HCT116 (cell line): ENCODE measurements at regions not wholly inside any gene's neighbourhood (a gene's known extent, or its start where the extent isn't known, plus 50 kb on each side); places are given as distances from the start of the nearest gene placed in this dataset.

Experiments
- ATAC-seq: fragments of 200-7000 bp; cut with Tn5 transposase; 2 replicates; pipeline ENCODE4 v1.9.1; 2020; ENCODE audit warnings: mild to moderate bottlenecking, moderate library complexity
- BruUV-seq: library from RNA; stranded (reverse); fragments of 400-500 nt; replicated peaks from 2 replicates; lab custom pipeline; 2021; lab: Mats Ljungman, UMichigan
- CTCF ChIA-PET: fragments of 300-600 bp; sonication (Branson Sonifier 250); formaldehyde crosslinking; loops from one replicate; lab custom pipeline; 2021; ENCODE audit warnings: antibody characterized with exemption; lab: Charles Lee
- POLR2A ChIA-PET: fragments of 300-600, 350-600 bp; sonication (Branson Sonifier 250); formaldehyde crosslinking; loops from one replicate; lab custom pipeline; 2021; ENCODE audit warnings: antibody characterized with exemption; lab: Charles Lee
- RAD21 ChIA-PET, 2 experiments: fragments of 300-600 bp; sonication (Branson Sonifier 250); formaldehyde crosslinking; loops; one replicate each; lab custom pipeline; 2023; ENCODE audit warnings: low total read pairs in 2 of 2; ENCODE audit not compliant: uncharacterized antibody in 2 of 2, unreplicated experiment in 2 of 2, low non-redundant PET in 1 of 2; lab: Charles Lee
- DNase-seq: peaks from one replicate; pipeline ENCODE4 v3.0.0-alpha.2; 2010; ENCODE audit warnings: low read depth, low spot score
- H2AFZ ChIP-seq: fragments of 200-600 bp; shearing (Covaris generic), sonication (generic); 2 replicates; pipeline ENCODE4 v1.6.1; 2017; ENCODE audit warnings: low read depth, mixed run types, mixed read lengths, antibody characterized with exemption, low read length; ENCODE audit not compliant: poor library complexity, severe bottlenecking
- H3K27ac ChIP-seq: 2 replicates; pipeline ENCODE4 v1.5.1; 2012; ENCODE audit warnings: low read depth, low read length
- H3K27me3 ChIP-seq: fragments of 200-600 bp; sonication (generic); 2 replicates; pipeline ENCODE4 v1.6.1; 2016; ENCODE audit warnings: mixed run types, low read length, mixed read lengths; ENCODE audit not compliant: insufficient read depth
- H3K36me3 ChIP-seq, 2 experiments: fragments of 200-500 bp in 1 of 2; fragments of 200-600 bp in 1 of 2; sonication (Bioruptor generic) in 1 of 2; sonication (generic) in 1 of 2; 2 replicates each; pipeline versions ENCODE4 v1.5.1 to v1.6.1; 2014 to 2016; ENCODE audit warnings: low read length in 2 of 2, inconsistent platforms in 1 of 2, mixed read lengths in 1 of 2, mixed run types in 1 of 2; ENCODE audit not compliant: insufficient read depth in 2 of 2, control insufficient read depth in 1 of 2
- H3K4me1 ChIP-seq, 2 experiments: fragments of 200-600 bp in 1 of 2; sonication (generic) in 1 of 2; 2 replicates each; pipeline versions ENCODE4 v1.5.1 to v1.6.1; 2012 to 2017; ENCODE audit warnings: low read length in 2 of 2, inconsistent platforms in 1 of 2, mild to moderate bottlenecking in 1 of 2, mixed read lengths in 1 of 2, mixed run types in 1 of 2, moderate library complexity in 1 of 2; ENCODE audit not compliant: insufficient read depth in 2 of 2, control insufficient read depth in 1 of 2
- H3K4me2 ChIP-seq: fragments of 200-600 bp; sonication (generic); 2 replicates; pipeline ENCODE4 v1.6.1; 2017; ENCODE audit warnings: mixed run types, low read length, mixed read lengths
- H3K4me3 ChIP-seq, 2 experiments: fragments of 200-600 bp in 1 of 2; sonication (generic) in 1 of 2; replicated peaks in 1 of 2; 2 replicates each; pipeline ENCODE4 v1.5.1; 2011 to 2016; ENCODE audit warnings: low read length in 2 of 2, control low read depth in 1 of 2, low read depth in 1 of 2, mild to moderate bottlenecking in 1 of 2, mixed read lengths in 1 of 2, mixed run types in 1 of 2
- H3K79me2 ChIP-seq: fragments of 200-600 bp; sonication (generic); 2 replicates; pipeline ENCODE4 v1.6.1; 2017; ENCODE audit warnings: mild to moderate bottlenecking, mixed run types, low read length, moderate library complexity, mixed read lengths; ENCODE audit not compliant: insufficient read depth
- H3K9ac ChIP-seq: fragments of 200-600 bp; sonication (generic); 2 replicates; pipeline ENCODE4 v1.6.1; 2016; ENCODE audit warnings: low read length, mixed read lengths
- H3K9me2 ChIP-seq: fragments of 200-600 bp; sonication (generic), shearing (Covaris generic); 2 replicates; pipeline ENCODE4 v1.6.1; 2017; ENCODE audit warnings: mixed run types, mild to moderate bottlenecking, moderate library complexity; ENCODE audit not compliant: insufficient read depth
- H3K9me3 ChIP-seq, 2 experiments: fragments of 200-500 bp in 1 of 2; fragments of 200-600 bp in 1 of 2; sonication (Bioruptor generic) in 1 of 2; sonication (generic) in 1 of 2; 2 replicates each; pipeline ENCODE4 v1.6.1; 2014 to 2017; ENCODE audit warnings: low read length in 2 of 2, mixed read lengths in 2 of 2, inconsistent platforms in 1 of 2, low read depth in 1 of 2, mild to moderate bottlenecking in 1 of 2, mixed run types in 1 of 2, moderate library complexity in 1 of 2; ENCODE audit not compliant: control insufficient read depth in 1 of 2, insufficient read depth in 1 of 2
- H4K20me1 ChIP-seq: fragments of 200-600 bp; sonication (generic), shearing (Covaris generic); 2 replicates; pipeline ENCODE4 v1.6.1; 2017; ENCODE audit warnings: mixed run types, mild to moderate bottlenecking, moderate library complexity; ENCODE audit not compliant: insufficient read depth
- ATF3 ChIP-seq: IDR thresholded peaks from 2 replicates; pipeline ENCODE4 v1.6.1; 2012
- CBX3 ChIP-seq: IDR thresholded peaks from 2 replicates; pipeline ENCODE4 v1.6.1; 2012; ENCODE audit warnings: low read depth
- EGR1 ChIP-seq: IDR thresholded peaks from 2 replicates; pipeline ENCODE4 v1.6.1; 2012; ENCODE audit warnings: low read depth
- ELF1 ChIP-seq: IDR thresholded peaks from 2 replicates; pipeline ENCODE4 v1.6.1; 2012; ENCODE audit warnings: low read depth, borderline replicate concordance
- EZH2 ChIP-seq: fragments of 200-600 bp; sonication (generic); IDR thresholded peaks from 2 replicates; pipeline ENCODE4 v1.6.1; 2017; ENCODE audit warnings: antibody characterized with exemption, mixed run types
- EZH2phosphoT487 ChIP-seq: fragments of 200-600 bp; IDR thresholded peaks from 2 replicates; pipeline ENCODE4 v1.6.1; 2018; ENCODE audit warnings: antibody characterized with exemption, borderline replicate concordance
- POLR2AphosphoS5 ChIP-seq: IDR thresholded peaks from 2 replicates; pipeline ENCODE4 v1.6.1; 2011; ENCODE audit warnings: mild to moderate bottlenecking, low read depth, low read length, moderate library complexity
- SIN3A ChIP-seq: IDR thresholded peaks from 2 replicates; pipeline ENCODE4 v1.6.1; 2012; ENCODE audit warnings: low read depth
- SP1 ChIP-seq: IDR thresholded peaks from 2 replicates; pipeline ENCODE4 v1.6.1; 2012; ENCODE audit warnings: low read depth
- TCF7L2 ChIP-seq: IDR thresholded peaks from 2 replicates; pipeline ENCODE4 v1.7.0; 2011; ENCODE audit warnings: borderline replicate concordance, inconsistent platforms; ENCODE audit not compliant: insufficient read depth, insufficient read length; ENCODE audit errors: extremely low read depth
- YY1 ChIP-seq: IDR thresholded peaks from 2 replicates; pipeline ENCODE4 v1.6.1; 2011; ENCODE audit warnings: low read length, low read depth, moderate library complexity, mild to moderate bottlenecking; ENCODE audit not compliant: insufficient replicate concordance; ENCODE audit errors: extremely low read depth
- ZFX ChIP-seq: fragments of 450-650 bp; IDR thresholded peaks from 2 replicates; pipeline ENCODE4 v1.6.1; 2017
- ZNF274 ChIP-seq: fragments of 200-500 bp; sonication (Bioruptor generic); IDR thresholded peaks from 2 replicates; pipeline ENCODE4 v1.6.1; 2014; ENCODE audit warnings: mild to moderate bottlenecking, low read depth, low read length, inconsistent platforms
- intact Hi-C: fragments of 100-400 bp; cut with micrococcal nuclease; formaldehyde crosslinking; loops from 2 replicates; pipeline ENCODE4 v1.10.0; 2022
- TF ChIP-seq, protein P1 (sequence below), 3 experiments: fragments of 200-600 bp in 1 of 3; sonication (generic) in 1 of 3; IDR thresholded peaks in 2 of 3; conservative IDR thresholded peaks in 1 of 3; 2 replicates each; pipeline ENCODE4 v1.5.1; 2012 to 2017; ENCODE audit warnings: low read depth in 2 of 3, low read length in 2 of 3, antibody characterized with exemption in 1 of 3, borderline replicate concordance in 1 of 3, control low read depth in 1 of 3, mild to moderate bottlenecking in 1 of 3, mixed read lengths in 1 of 3, mixed run types in 1 of 3, moderate library complexity in 1 of 3; ENCODE audit not compliant: insufficient read depth in 1 of 3
- TF ChIP-seq, protein P2 (sequence below): IDR thresholded peaks from 2 replicates; pipeline ENCODE4 v1.6.1; 2011; ENCODE audit warnings: mild to moderate bottlenecking, low read length, moderate library complexity; ENCODE audit not compliant: insufficient replicate concordance; ENCODE audit errors: extremely low read depth

GRCh38 chr2:886072-887022 lies 64.3 kb upstream of the SNTG2 start:
- RAD21 ChIA-PET = no interaction called here
- Histone ChIP-seq H3K27me3 (peaks cover 42% of the 10 kb centered on the region), H3K36me3 (no peaks in the 10 kb centered on the region), H3K4me1 (peaks cover 0 to 7% of the 10 kb centered on the region in 2 experiments; a peak in 1 of 4 replicates), H2AFZ (no peak overlapping the region), H3K4me2 (no peak overlapping the region), H4K20me1 (no peaks in the 10 kb centered on the region), H3K9ac (no peak overlapping the region), H3K9me2 (no peaks in the 10 kb centered on the region), H3K79me2 (no peaks in the 10 kb centered on the region), H3K9me3 (no peaks in the 10 kb centered on the region), H3K4me3 (no peak overlapping the region), H3K27ac (no peak overlapping the region)
- TF ChIP-seq EGR1 = no peak
- TF ChIP-seq ATF3 = no peak
- TF ChIP-seq, protein P1, sequence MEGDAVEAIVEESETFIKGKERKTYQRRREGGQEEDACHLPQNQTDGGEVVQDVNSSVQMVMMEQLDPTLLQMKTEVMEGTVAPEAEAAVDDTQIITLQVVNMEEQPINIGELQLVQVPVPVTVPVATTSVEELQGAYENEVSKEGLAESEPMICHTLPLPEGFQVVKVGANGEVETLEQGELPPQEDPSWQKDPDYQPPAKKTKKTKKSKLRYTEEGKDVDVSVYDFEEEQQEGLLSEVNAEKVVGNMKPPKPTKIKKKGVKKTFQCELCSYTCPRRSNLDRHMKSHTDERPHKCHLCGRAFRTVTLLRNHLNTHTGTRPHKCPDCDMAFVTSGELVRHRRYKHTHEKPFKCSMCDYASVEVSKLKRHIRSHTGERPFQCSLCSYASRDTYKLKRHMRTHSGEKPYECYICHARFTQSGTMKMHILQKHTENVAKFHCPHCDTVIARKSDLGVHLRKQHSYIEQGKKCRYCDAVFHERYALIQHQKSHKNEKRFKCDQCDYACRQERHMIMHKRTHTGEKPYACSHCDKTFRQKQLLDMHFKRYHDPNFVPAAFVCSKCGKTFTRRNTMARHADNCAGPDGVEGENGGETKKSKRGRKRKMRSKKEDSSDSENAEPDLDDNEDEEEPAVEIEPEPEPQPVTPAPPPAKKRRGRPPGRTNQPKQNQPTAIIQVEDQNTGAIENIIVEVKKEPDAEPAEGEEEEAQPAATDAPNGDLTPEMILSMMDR (IDR thresholded peaks at IDR 0.05 in 2 of 3, conservative IDR thresholded peaks at IDR 0.05 in 1 of 3; ENCODE audit: borderline replicate concordance in 1 of 3, insufficient read depth in 1 of 3, low read depth in 2 of 3, low read length in 2 of 3) = no peak
- no peak for TF ChIP-seq EZH2phosphoT487
- no peak for TF ChIP-seq ZNF274
- no peak for TF ChIP-seq EZH2
- TF ChIP-seq SIN3A = no peak
- TF ChIP-seq TCF7L2 = no peak
- TF ChIP-seq ELF1 = no peak
- TF ChIP-seq POLR2AphosphoS5 = no peak
- no peak for TF ChIP-seq YY1
- TF ChIP-seq, protein P2, sequence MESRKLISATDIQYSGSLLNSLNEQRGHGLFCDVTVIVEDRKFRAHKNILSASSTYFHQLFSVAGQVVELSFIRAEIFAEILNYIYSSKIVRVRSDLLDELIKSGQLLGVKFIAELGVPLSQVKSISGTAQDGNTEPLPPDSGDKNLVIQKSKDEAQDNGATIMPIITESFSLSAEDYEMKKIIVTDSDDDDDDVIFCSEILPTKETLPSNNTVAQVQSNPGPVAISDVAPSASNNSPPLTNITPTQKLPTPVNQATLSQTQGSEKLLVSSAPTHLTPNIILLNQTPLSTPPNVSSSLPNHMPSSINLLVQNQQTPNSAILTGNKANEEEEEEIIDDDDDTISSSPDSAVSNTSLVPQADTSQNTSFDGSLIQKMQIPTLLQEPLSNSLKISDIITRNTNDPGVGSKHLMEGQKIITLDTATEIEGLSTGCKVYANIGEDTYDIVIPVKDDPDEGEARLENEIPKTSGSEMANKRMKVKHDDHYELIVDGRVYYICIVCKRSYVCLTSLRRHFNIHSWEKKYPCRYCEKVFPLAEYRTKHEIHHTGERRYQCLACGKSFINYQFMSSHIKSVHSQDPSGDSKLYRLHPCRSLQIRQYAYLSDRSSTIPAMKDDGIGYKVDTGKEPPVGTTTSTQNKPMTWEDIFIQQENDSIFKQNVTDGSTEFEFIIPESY = no peak
- TF ChIP-seq SP1 = no peak
- TF ChIP-seq ZFX = no peak
- no peak for TF ChIP-seq CBX3
- CTCF ChIA-PET = no interaction called here
- DNase-seq (no peak), ATAC-seq (peak; percentile 45; the same call in 1 of the 2 replicates)
- no TSS peak for BruUV-seq
- intact Hi-C loops = no loop called here
- POLR2A ChIA-PET = no interaction called here
